Vagina (tissue), 2 donors: ENCODE measurements at regions not wholly inside any gene's neighbourhood (a gene's known extent, or its start where the extent isn't known, plus 50 kb on each side); places are given as distances from the start of the nearest gene placed in this dataset.

Experiments used
- DNase-seq, 2 donors: peaks; one replicate each; pipeline ENCODE4 v3.0.0-alpha.2; 2017; ENCODE audit errors: extremely low spot score in 2 of 2
- H3K27ac ChIP-seq: fragments of 200-600 bp; sonication (generic); one replicate; pipeline ENCODE4 v1.5.1; 2019
- H3K27me3 ChIP-seq: fragments of 200-600 bp; sonication (generic); one replicate; pipeline ENCODE4 v1.5.1; 2019
- H3K36me3 ChIP-seq, 2 donors: fragments of 200-600 bp; sonication (generic); one replicate each; pipeline ENCODE4 v1.5.1; 2017 to 2019
- H3K4me1 ChIP-seq: fragments of 200-600 bp; sonication (generic); one replicate; pipeline ENCODE4 v1.5.1; 2019
- H3K4me3 ChIP-seq, 2 donors: fragments of 200-600 bp; sonication (generic); 1 replicate in 1 of 2; 2 replicates in 1 of 2; pipeline ENCODE4 v1.5.1; 2016 to 2019
- H3K9me3 ChIP-seq: fragments of 200-600 bp; sonication (generic); one replicate; pipeline ENCODE4 v1.5.1; 2019
- POLR2A ChIP-seq, 2 donors: fragments of 450-650 bp; IDR thresholded peaks; one replicate each; pipeline ENCODE4 v1.6.1; 2017; ENCODE audit warnings: antibody characterized with exemption in 2 of 2, mild to moderate bottlenecking in 2 of 2, moderate library complexity in 2 of 2
- POLR2AphosphoS5 ChIP-seq, 2 donors: sonication (generic); formaldehyde crosslinking; IDR thresholded peaks; one replicate each; pipeline ENCODE4 v1.9.0; 2017; ENCODE audit warnings: antibody characterized with exemption in 2 of 2, mild to moderate bottlenecking in 2 of 2, low read depth in 1 of 2; ENCODE audit not compliant: insufficient read depth in 1 of 2
- intact Hi-C: fragments of 100-400 bp; cut with DNase I; formaldehyde crosslinking; loops from one replicate; pipeline ENCODE4 v1.15.1; 2023
- TF ChIP-seq, protein P1 (sequence below), 3 experiments: fragments of 450-650 bp in 2 of 3; fragments of 200-600 bp in 1 of 3; sonication (generic) in 1 of 3; IDR thresholded peaks; one replicate each; pipeline ENCODE4 v1.5.1; 2017 to 2019; ENCODE audit warnings: antibody characterized with exemption in 3 of 3, mild to moderate bottlenecking in 2 of 3, moderate library complexity in 2 of 3

DNA sequence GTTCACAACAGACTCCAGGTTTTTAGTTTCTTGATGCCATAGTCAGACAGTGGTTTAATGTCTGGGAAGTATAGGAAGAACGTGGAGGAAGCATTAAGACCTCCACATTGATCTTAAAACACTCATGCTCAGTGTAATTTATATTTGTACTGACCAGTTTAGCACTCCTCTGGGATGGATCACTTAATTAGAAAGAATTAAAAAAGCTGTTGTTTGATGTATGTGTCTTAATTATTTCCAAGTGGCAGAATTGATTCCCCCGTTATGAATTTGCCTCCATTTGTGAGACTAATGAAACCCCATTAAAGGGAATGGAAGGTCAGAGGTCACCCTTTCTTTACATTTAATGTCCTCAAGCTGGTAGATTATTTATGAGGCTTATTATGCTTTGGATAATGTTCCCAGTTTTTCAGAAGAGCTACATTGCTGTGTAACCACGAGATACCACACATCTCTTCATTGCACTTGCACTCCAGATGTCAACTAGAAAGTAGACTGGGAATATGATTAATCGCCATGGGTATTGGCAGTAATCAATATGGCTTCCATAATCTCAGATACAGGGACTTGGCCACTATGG lies 270.0 kb upstream of the JAG1 start:
- intact Hi-C loops, result no loop called here
- Histone ChIP-seq H3K27ac (no peak overlapping the region), H3K4me3 (no peak overlapping the region), H3K36me3 (no peaks in the 10 kb centered on the region), H3K27me3 (no peaks in the 10 kb centered on the region), H3K9me3 (no peaks in the 10 kb centered on the region), H3K4me1 (no peaks in the 10 kb centered on the region)
- TF ChIP-seq POLR2AphosphoS5 (IDR thresholded peaks at IDR 0.05; ENCODE audit: insufficient read depth in 1 of 2, low read depth in 1 of 2) (no peak), POLR2A (IDR thresholded peaks at IDR 0.05) (no peak)
- TF ChIP-seq, protein P1, sequence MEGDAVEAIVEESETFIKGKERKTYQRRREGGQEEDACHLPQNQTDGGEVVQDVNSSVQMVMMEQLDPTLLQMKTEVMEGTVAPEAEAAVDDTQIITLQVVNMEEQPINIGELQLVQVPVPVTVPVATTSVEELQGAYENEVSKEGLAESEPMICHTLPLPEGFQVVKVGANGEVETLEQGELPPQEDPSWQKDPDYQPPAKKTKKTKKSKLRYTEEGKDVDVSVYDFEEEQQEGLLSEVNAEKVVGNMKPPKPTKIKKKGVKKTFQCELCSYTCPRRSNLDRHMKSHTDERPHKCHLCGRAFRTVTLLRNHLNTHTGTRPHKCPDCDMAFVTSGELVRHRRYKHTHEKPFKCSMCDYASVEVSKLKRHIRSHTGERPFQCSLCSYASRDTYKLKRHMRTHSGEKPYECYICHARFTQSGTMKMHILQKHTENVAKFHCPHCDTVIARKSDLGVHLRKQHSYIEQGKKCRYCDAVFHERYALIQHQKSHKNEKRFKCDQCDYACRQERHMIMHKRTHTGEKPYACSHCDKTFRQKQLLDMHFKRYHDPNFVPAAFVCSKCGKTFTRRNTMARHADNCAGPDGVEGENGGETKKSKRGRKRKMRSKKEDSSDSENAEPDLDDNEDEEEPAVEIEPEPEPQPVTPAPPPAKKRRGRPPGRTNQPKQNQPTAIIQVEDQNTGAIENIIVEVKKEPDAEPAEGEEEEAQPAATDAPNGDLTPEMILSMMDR (IDR thresholded peaks at IDR 0.05), result no peak
- no peak for DNase-seq

DNA sequence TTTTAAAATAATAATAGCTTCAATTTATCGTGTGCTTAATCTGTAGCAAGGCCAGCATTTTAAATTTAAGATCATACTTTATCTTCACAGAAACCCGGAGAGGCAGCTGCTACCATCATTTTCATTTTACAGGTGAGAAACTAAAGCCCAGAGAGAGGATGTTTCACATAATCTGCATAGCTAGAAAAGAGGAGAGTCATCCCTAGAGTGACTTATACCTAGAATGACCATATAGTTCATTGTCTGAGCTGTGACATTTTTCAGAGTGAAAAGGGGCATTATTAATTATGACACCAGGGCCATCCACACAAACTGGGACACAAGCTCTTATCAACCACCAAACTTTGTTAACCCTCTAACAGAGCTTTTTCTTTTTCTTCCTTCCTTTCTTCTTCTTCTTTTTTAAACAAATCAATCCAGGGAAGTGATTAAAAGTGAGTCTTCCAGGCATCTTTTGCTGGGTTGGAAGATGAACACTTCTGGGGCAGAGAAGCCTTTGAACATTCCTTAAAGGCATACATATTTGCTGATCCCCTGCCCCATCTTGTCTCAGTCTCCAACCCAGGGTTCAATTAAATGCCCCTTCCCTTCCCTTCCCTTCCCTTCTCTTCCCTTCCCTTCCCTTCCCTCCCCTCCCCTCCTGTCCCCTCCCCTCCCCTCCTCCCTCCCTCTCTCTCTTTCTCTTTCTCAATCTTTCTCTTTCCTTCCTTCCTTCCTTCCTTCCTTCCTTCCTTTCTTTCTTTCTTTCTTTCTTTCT lies 272.5 kb upstream of the JAG1 start:
- no peak for DNase-seq
- Histone ChIP-seq H3K9me3 (no peaks in the 10 kb centered on the region), H3K4me3 (no peak overlapping the region), H3K27ac (no peak overlapping the region), H3K4me1 (no peaks in the 10 kb centered on the region), H3K36me3 (no peaks in the 10 kb centered on the region), H3K27me3 (no peaks in the 10 kb centered on the region)
- TF ChIP-seq POLR2AphosphoS5 (IDR thresholded peaks at IDR 0.05; ENCODE audit: insufficient read depth in 1 of 2, low read depth in 1 of 2) (no peak), POLR2A (IDR thresholded peaks at IDR 0.05) (no peak)
- TF ChIP-seq, protein P1 (IDR thresholded peaks at IDR 0.05), result no peak
- intact Hi-C loops, result no loop called here

DNA sequence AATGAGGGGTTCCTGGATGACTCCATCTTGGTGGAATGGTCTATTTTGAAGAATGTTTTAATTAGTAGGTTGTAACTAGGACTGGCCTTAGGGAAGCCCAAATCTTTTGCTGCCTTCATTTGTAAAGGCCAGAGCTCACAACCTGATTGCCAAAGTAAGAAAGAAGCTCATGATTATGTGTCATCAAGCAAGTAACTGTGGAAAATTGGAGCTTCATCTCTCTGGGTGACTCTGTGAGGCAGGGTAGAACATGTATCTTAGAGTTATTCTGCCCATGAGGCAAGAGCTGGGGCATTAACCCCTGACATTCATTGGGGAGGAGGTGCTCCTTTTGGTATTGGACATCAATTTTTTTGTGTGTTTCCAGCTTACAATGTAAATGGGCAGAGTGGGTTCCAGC lies 273.9 kb upstream of the JAG1 start:
- Histone ChIP-seq H3K4me1 (no peaks in the 10 kb centered on the region), H3K36me3 (no peaks in the 10 kb centered on the region), H3K27me3 (no peaks in the 10 kb centered on the region), H3K27ac (no peak overlapping the region), H3K9me3 (no peaks in the 10 kb centered on the region), H3K4me3 (no peak overlapping the region)
- TF ChIP-seq POLR2AphosphoS5 (IDR thresholded peaks at IDR 0.05; ENCODE audit: insufficient read depth in 1 of 2, low read depth in 1 of 2) (no peak), POLR2A (IDR thresholded peaks at IDR 0.05) (no peak)
- TF ChIP-seq, protein P1 (IDR thresholded peaks at IDR 0.05), result no peak
- no peak for DNase-seq
- intact Hi-C loops, result no loop called here

DNA sequence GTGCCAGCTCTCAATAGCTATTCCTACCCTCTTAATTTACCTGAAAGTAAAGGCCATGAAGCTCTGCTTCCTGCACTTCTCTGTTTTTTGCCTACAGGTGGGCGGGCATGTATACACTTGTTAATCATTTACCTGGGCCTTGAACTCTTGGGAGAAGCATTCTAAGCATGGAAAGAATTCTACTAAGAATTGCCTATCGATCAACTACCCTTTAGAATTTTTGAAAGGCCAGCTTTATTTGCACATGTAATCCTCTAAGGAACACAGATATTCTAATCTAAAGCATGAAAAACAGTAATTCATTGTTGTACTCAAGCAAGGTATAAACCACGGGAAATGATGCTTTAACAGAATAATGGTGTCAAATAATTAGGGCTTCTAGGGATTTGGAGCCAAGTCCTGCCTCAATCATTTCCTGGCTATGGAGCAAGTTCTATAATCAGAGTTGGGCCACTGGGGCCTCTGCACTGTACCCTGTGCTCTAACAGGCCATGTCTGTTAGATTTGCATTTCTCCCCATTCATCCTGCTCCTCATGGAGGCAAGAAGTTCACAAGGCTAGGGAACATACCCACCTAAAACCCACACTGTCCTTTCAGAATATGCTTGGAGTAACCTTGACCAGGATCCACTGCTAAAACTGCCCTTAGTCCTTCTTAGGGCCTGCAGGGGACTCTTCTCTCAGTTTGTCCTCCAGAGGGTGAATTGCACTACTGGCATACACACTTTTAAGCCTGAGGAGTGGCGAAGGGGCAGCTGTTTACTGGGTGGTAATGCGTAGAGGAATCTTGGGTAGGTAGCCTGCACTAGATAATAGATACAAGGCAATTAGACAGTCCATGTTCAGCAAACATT lies 276.4 kb upstream of the JAG1 start:
- Histone ChIP-seq H3K9me3 (no peaks in the 10 kb centered on the region), H3K36me3 (no peaks in the 10 kb centered on the region), H3K27me3 (no peaks in the 10 kb centered on the region), H3K27ac (no peak overlapping the region), H3K4me1 (peaks cover 6% of the 10 kb centered on the region), H3K4me3 (no peak overlapping the region)
- intact Hi-C loops, result no loop called here
- no peak for DNase-seq
- TF ChIP-seq POLR2AphosphoS5 (IDR thresholded peaks at IDR 0.05; ENCODE audit: insufficient read depth in 1 of 2, low read depth in 1 of 2) (no peak), POLR2A (IDR thresholded peaks at IDR 0.05) (no peak)
- TF ChIP-seq, protein P1 (IDR thresholded peaks at IDR 0.05), result no peak
